ENCODE measurements at regions not wholly inside any gene's neighbourhood (a gene's known extent, or its start where the extent isn't known, plus 50 kb on each side); places are given as distances from the start of the nearest gene placed in this dataset.
A peak's percentile ranks its signal among the peaks of the same experiment; 100 is the strongest.

DNA sequence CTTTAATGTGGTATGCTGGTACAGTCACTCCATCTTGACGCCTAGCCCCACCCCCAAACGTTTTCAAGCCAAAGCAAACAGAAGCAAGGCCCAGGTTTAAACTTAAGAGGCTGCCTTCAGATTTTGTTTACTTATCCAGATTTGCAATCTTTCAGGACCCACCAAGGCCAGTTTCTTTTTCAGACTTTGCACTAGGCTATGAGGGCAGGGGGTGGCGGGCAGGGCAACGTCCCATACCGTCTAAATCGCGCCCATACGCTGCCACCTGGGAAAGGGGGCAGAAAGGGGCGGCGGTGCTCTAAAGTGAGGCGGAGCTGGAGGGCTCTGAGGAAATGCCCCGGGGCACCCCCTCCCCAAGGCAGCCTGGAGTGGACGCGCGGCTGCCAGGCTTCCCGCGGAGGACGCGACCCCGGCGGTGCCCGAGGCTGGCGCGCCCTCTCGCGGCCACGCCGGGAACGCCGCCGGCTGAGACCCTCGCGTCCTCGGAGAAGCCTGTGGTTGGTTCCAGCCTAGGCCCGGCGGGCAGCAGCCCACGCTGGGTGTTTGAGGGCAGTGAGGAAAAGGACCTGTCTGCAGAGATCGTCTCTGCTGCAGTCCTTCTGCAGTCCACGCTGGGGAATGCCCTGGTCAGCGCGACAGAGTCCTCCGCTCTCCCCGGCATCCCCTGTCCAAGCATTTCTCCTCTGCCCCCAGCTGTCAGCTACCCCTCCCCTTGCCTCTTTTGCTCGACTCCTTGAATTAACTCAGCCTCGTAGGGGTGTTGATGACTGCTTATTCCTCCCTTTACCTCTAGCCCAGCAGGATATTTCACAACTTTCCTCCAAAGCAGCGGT, 93.7 kb upstream of the PRNP start (continued):
- TF ChIP-seq, protein P1, sequence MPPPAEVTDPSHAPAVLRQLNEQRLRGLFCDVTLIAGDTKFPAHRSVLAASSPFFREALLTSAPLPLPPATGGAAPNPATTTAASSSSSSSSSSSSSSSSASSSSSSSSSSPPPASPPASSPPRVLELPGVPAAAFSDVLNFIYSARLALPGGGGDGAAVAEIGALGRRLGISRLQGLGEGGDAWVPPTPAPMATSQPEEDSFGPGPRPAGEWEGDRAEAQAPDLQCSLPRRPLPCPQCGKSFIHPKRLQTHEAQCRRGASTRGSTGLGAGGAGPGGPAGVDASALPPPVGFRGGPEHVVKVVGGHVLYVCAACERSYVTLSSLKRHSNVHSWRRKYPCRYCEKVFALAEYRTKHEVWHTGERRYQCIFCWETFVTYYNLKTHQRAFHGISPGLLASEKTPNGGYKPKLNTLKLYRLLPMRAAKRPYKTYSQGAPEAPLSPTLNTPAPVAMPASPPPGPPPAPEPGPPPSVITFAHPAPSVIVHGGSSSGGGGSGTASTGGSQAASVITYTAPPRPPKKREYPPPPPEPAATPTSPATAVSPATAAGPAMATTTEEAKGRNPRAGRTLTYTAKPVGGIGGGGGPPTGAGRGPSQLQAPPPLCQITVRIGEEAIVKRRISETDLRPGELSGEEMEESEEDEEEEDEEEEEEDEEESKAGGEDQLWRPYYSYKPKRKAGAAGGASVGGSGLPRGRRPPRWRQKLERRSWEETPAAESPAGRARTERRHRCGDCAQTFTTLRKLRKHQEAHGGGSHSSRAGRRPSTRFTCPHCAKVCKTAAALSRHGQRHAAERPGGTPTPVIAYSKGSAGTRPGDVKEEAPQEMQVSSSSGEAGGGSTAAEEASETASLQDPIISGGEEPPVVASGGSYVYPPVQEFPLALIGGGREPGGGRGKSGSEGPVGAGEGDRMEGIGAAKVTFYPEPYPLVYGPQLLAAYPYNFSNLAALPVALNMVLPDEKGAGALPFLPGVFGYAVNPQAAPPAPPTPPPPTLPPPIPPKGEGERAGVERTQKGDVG (CRISPR knock-in tag; IDR thresholded peaks at IDR 0.05) = no peak
- TF ChIP-seq RAD51 (IDR thresholded peaks at IDR 0.05) (no peak), KDM1A (IDR thresholded peaks at IDR 0.05; ENCODE audit: borderline replicate concordance) (no peak), GATAD2B (conservative IDR thresholded peaks at IDR 0.05; ENCODE audit: low read depth) (no peak), SMC3 (IDR thresholded peaks at IDR 0.05; ENCODE audit: borderline replicate concordance, low read length) (peak; percentile 67), FOS (IDR thresholded peaks at IDR 0.05; ENCODE audit: borderline replicate concordance, extremely low read depth, insufficient read length) (no peak), STAT1 (conservative IDR thresholded peaks at IDR 0.05) (no peak), ZNF24 (IDR thresholded peaks at IDR 0.05) (no peak), CHD2 (IDR thresholded peaks at IDR 0.05; ENCODE audit: borderline replicate concordance, low read depth, low read length) (no peak), BMI1 (IDR thresholded peaks at IDR 0.05; ENCODE audit: borderline replicate concordance) (no peak), NFYA (IDR thresholded peaks at IDR 0.05; ENCODE audit: borderline replicate concordance, low read depth, low read length) (no peak)
- TF ChIP-seq, protein P2, sequence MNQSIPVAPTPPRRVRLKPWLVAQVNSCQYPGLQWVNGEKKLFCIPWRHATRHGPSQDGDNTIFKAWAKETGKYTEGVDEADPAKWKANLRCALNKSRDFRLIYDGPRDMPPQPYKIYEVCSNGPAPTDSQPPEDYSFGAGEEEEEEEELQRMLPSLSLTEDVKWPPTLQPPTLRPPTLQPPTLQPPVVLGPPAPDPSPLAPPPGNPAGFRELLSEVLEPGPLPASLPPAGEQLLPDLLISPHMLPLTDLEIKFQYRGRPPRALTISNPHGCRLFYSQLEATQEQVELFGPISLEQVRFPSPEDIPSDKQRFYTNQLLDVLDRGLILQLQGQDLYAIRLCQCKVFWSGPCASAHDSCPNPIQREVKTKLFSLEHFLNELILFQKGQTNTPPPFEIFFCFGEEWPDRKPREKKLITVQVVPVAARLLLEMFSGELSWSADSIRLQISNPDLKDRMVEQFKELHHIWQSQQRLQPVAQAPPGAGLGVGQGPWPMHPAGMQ (IDR thresholded peaks at IDR 0.05; ENCODE audit: borderline replicate concordance) = no peak
- TF ChIP-seq, protein P3, sequence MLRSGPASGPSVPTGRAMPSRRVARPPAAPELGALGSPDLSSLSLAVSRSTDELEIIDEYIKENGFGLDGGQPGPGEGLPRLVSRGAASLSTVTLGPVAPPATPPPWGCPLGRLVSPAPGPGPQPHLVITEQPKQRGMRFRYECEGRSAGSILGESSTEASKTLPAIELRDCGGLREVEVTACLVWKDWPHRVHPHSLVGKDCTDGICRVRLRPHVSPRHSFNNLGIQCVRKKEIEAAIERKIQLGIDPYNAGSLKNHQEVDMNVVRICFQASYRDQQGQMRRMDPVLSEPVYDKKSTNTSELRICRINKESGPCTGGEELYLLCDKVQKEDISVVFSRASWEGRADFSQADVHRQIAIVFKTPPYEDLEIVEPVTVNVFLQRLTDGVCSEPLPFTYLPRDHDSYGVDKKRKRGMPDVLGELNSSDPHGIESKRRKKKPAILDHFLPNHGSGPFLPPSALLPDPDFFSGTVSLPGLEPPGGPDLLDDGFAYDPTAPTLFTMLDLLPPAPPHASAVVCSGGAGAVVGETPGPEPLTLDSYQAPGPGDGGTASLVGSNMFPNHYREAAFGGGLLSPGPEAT (IDR thresholded peaks at IDR 0.05; ENCODE audit: low read depth) = no peak
- TF ChIP-seq, protein P4, sequence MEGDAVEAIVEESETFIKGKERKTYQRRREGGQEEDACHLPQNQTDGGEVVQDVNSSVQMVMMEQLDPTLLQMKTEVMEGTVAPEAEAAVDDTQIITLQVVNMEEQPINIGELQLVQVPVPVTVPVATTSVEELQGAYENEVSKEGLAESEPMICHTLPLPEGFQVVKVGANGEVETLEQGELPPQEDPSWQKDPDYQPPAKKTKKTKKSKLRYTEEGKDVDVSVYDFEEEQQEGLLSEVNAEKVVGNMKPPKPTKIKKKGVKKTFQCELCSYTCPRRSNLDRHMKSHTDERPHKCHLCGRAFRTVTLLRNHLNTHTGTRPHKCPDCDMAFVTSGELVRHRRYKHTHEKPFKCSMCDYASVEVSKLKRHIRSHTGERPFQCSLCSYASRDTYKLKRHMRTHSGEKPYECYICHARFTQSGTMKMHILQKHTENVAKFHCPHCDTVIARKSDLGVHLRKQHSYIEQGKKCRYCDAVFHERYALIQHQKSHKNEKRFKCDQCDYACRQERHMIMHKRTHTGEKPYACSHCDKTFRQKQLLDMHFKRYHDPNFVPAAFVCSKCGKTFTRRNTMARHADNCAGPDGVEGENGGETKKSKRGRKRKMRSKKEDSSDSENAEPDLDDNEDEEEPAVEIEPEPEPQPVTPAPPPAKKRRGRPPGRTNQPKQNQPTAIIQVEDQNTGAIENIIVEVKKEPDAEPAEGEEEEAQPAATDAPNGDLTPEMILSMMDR (IDR thresholded peaks at IDR 0.05 in 2 of 3, conservative IDR thresholded peaks at IDR 0.05 in 1 of 3; ENCODE audit: control insufficient read depth in 2 of 3, extremely low read depth in 1 of 3, insufficient read depth in 1 of 3, low read depth in 3 of 3, low read length in 3 of 3) = peak; percentile 69 to 77 (median 74); a peak in 5 of 6 replicates
- TF ChIP-seq, protein P5, sequence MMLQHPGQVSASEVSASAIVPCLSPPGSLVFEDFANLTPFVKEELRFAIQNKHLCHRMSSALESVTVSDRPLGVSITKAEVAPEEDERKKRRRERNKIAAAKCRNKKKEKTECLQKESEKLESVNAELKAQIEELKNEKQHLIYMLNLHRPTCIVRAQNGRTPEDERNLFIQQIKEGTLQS (IDR thresholded peaks at IDR 0.05; ENCODE audit: borderline replicate concordance, extremely low read depth, low read depth, low read length) = no peak
- TF ChIP-seq, protein P6, sequence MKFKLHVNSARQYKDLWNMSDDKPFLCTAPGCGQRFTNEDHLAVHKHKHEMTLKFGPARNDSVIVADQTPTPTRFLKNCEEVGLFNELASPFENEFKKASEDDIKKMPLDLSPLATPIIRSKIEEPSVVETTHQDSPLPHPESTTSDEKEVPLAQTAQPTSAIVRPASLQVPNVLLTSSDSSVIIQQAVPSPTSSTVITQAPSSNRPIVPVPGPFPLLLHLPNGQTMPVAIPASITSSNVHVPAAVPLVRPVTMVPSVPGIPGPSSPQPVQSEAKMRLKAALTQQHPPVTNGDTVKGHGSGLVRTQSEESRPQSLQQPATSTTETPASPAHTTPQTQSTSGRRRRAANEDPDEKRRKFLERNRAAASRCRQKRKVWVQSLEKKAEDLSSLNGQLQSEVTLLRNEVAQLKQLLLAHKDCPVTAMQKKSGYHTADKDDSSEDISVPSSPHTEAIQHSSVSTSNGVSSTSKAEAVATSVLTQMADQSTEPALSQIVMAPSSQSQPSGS (IDR thresholded peaks at IDR 0.05; ENCODE audit: low read length) = no peak

Measured in GM12878 (cell line).